Stimulated activated effector memory CD8-positive, alpha-beta T cell treated with anti-CD3 and anti-CD28 coated beads, Interleukin-12 subunit alpha, Interleukin-12 subunit beta, amount 100 ng/mL, for 72 hours (primary cell): ENCODE measurements at regions not wholly inside any gene's neighbourhood (a gene's known extent, or its start where the extent isn't known, plus 50 kb on each side); places are given as distances from the start of the nearest gene placed in this dataset.
"Not testable (repeated sequence)": the region's sequence is repeated elsewhere in the genome, so short reads cannot be mapped to it uniquely, and the experiment has no call there.

Source experiments
- ATAC-seq: fragments of 150-1000 bp; cut with Tn5 transposase; 2 replicates; pipeline ENCODE4 v1.10.0; 2021
- DNase-seq, 2 donors: peaks; one replicate each; pipeline ENCODE4 v3.0.0; 2021 to 2022; ENCODE audit warnings: low spot score in 2 of 2
- H3K27ac Mint-ChIP-seq: one replicate; pipeline ENCODE4 v1.8.0; 2022; ENCODE audit warnings: mild to moderate bottlenecking, mixed read lengths
- H3K36me3 Mint-ChIP-seq: one replicate; pipeline ENCODE4 v1.8.0; 2022; ENCODE audit warnings: mild to moderate bottlenecking, mixed read lengths
- H3K4me1 Mint-ChIP-seq: one replicate; pipeline ENCODE4 v1.8.0; 2022; ENCODE audit warnings: mixed read lengths
- H3K4me3 Mint-ChIP-seq: one replicate; pipeline ENCODE4 v1.8.0; 2022; ENCODE audit warnings: mild to moderate bottlenecking, mixed read lengths
- H3K9me3 Mint-ChIP-seq: one replicate; pipeline ENCODE4 v1.8.0; 2022; ENCODE audit warnings: mixed read lengths

DNA sequence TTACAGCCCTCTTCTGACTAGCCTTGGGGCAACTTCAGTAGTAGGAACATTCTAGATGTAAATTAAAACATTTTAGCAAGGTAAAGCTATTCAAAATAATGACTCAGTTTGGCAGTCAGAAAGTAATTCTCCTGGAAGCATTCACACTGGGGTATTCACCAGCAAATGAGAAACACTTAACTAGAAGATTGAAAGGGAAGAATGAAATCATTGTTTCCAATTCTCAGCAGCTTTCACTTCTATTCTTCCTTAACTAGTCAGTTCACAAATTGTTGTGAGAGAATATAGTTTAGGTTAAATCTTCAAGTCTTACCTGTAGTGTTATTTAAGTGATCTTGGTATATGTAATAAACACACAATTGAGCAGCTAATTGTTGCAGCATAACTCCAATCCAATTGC lies 1135.6 kb upstream of the FAM98A start:
- no peaks in the 10 kb centered on the region for H3K4me1 Mint-ChIP-seq
- H3K4me3 Mint-ChIP-seq, result no peak overlapping the region
- no peak for DNase-seq
- H3K9me3 Mint-ChIP-seq, result peaks cover 10% of the 10 kb centered on the region
- H3K27ac Mint-ChIP-seq, result no peak overlapping the region
- ATAC-seq, result no peak
- H3K36me3 Mint-ChIP-seq, result no peaks in the 10 kb centered on the region

DNA sequence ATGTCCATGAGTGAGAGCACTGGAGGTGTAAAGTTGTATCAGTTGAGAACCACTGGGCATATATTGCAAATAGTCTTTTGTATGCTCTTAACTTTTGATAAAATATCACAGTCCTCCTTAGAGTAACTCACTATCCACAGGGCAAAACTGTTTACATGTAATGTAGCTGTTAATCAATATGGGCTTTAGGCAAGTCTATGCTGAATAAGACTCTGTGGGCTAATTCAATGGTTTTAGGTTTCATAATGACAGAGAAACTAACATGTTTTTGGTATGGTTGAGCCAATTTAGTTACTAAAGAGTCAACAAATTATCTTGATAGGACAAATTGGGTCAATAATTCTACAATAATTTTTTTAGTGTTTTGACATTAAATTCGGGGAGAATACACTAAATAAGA lies 1134.9 kb upstream of the FAM98A start:
- ATAC-seq (no peak), DNase-seq (no peak)
- Mint-ChIP-seq H3K9me3 (peaks cover 10% of the 10 kb centered on the region), H3K36me3 (no peaks in the 10 kb centered on the region), H3K4me1 (no peaks in the 10 kb centered on the region), H3K27ac (no peak overlapping the region), H3K4me3 (no peak overlapping the region)

DNA sequence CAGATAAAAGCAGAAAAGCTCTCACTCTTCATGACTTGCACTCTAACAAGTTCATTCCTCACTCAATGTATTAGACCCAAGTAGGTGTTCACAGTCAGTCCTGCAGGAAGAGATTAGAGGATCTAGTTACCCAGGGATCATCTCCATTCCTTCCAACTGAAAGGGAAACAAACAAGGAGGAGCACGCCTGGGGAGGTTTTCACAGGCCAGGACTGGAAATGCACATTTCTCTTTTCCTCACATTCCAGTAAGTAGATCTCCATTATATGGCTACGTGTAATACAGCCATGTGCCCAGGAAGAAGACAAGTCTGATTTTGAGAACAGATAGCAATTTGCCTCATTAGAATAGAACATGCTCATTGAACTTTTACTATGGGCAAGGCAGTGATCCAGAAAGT lies 1132.2 kb upstream of the FAM98A start:
- no peak overlapping the region for H3K27ac Mint-ChIP-seq
- H3K4me3 Mint-ChIP-seq, result no peak overlapping the region
- DNase-seq, result no peak
- ATAC-seq, result no peak
- peaks cover 9% of the 10 kb centered on the region for H3K9me3 Mint-ChIP-seq
- no peaks in the 10 kb centered on the region for H3K4me1 Mint-ChIP-seq
- no peaks in the 10 kb centered on the region for H3K36me3 Mint-ChIP-seq

DNA sequence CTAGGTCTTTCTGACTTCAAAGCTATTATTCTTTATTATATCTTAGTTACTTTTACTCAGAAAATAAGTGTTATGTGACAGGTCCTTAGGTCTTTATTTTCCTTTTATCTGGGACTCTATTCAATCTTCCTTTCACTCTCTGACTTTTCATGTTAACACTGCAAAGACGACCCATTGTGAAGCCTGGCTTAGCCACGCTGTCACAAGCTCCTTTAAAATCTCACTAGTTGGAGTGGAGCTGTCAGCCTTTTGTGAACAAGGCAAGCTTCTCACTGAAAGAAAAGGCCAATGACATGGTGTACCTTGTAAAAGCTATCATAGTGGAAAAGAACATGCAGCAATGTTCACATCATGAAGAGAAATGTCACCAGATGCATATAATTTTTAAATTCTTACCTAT lies 1130.7 kb upstream of the FAM98A start:
- H3K9me3 Mint-ChIP-seq, result peaks cover 9% of the 10 kb centered on the region
- no peak for DNase-seq
- H3K27ac Mint-ChIP-seq, result no peak overlapping the region
- H3K4me1 Mint-ChIP-seq, result no peaks in the 10 kb centered on the region
- H3K36me3 Mint-ChIP-seq, result no peaks in the 10 kb centered on the region
- no peak overlapping the region for H3K4me3 Mint-ChIP-seq
- ATAC-seq, result no peak

DNA sequence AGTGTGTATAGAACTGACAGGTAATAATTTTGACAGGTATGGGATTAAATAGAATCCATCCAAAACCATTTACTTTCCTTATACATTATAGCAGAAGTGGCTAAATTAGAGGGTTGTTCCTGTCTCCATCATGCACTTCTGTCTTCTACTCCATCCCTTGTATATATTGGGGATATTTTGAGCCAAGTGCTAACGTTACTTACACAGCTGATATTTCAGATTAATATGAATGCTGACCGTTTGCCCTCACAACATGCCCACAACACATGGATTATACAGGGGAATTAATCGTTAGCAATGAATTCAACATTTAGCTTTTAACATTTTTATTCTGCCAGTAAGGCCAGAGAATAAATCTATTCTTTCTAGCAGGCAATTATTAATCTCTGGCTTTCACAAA lies 1125.0 kb upstream of the FAM98A start:
- peaks cover 9% of the 10 kb centered on the region for H3K9me3 Mint-ChIP-seq
- no peak for DNase-seq
- no peak overlapping the region for H3K4me3 Mint-ChIP-seq
- no peak for ATAC-seq
- no peaks in the 10 kb centered on the region for H3K36me3 Mint-ChIP-seq
- H3K4me1 Mint-ChIP-seq, result no peaks in the 10 kb centered on the region
- no peak overlapping the region for H3K27ac Mint-ChIP-seq

DNA sequence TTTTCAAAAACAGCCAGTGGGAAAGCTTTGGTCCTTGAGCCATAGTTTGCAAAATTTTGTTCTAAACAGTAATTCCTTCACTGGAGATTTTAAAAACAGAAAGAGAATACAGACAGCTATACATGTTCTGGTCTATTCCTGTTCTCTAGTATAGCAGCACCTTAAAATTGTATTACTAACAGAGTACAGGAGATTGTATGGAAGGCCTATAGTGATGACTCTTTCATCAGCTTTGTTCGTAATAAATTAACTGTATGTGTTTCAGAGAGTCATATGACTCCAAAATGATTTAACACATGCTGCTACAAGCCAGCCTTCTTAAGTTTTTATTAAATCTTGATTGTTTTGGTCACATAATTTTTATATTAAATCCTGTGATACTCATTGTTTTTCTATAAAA lies 1124.6 kb upstream of the FAM98A start:
- no peaks in the 10 kb centered on the region for H3K36me3 Mint-ChIP-seq
- DNase-seq, result no peak
- no peaks in the 10 kb centered on the region for H3K4me1 Mint-ChIP-seq
- no peak for ATAC-seq
- H3K27ac Mint-ChIP-seq, result no peak overlapping the region
- no peak overlapping the region for H3K4me3 Mint-ChIP-seq
- peaks cover 12% of the 10 kb centered on the region for H3K9me3 Mint-ChIP-seq

DNA sequence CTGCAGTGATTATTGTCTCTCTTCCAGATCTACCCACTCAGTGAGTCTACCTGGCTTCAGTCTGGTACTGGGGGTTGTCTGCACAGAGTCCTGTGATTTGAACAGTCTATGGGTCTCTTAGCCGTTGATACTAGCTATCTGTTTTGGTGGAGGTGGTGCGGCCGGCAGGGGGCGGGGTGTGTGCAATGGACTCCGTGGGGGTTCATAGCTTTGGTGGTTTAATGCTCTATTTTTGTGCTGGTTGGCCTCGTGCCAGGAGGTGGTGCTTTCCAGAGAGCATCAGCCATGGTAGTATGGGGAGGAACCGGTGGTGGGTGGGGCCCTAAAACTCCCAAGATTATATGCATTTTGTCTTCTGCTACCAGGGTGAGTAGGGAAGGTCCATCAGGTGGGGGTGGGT lies 1120.1 kb upstream of the FAM98A start:
- ATAC-seq (no peak), DNase-seq (no peak)
- Mint-ChIP-seq H3K4me3 (no peak overlapping the region), H3K4me1 (no peaks in the 10 kb centered on the region), H3K9me3 (peaks cover 30% of the 10 kb centered on the region), H3K36me3 (no peaks in the 10 kb centered on the region), H3K27ac (no peak overlapping the region)

DNA sequence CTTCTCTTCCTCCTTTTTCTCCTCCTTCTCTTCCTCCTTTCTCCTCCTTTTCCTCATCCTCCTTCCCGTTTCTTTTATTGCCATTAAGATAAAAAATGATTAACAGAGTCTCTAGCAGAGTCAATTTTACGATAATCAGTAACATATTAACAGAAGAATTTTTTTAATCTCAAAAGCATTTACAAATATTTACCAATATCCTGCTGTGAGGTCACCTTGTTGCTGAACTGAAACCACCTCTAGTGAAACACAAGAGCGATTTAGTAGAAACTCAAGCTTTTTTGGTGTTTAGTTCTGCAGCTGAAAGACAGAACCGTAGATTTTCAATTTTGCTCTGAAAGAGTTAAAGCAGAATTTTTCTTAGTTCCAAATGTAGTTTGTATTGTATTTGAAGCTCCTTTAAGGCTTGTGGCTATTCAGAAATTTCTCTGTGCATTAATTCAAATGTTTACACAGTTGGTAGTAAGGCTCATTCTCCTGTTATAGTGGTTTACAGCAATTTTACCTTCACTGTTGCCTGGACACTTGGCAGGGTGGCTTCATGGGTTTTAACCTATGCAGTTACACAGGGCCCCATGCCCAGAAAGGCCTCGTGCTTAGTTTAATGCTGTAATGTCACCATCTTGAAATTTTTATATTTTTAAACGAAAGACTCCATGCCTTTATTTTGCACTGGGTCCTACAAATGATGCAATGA lies 1106.6 kb upstream of the FAM98A start:
- no peak for ATAC-seq
- H3K36me3 Mint-ChIP-seq, result no peaks in the 10 kb centered on the region
- no peaks in the 10 kb centered on the region for H3K4me1 Mint-ChIP-seq
- no peak overlapping the region for H3K27ac Mint-ChIP-seq
- H3K4me3 Mint-ChIP-seq, result no peak overlapping the region
- H3K9me3 Mint-ChIP-seq, result peaks cover 14% of the 10 kb centered on the region
- DNase-seq, result no peak

DNA sequence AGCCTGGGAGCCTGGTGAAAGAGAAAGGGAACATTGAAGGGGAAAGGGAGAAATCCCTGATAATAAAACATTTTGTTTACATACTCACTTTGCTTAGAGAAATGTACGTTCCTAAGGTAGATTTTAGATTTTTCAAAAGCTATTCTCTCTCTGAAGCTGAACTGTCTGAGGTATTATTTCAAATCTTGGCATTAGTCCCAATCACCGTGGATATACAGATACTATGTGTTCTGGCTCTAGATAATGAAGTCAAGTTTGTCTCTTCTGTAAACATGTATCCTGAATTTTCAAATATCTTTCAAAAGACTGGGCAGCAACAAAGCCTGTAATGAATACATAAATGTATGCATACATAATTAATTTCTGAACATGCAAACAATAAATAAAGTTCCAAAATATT lies 1104.2 kb upstream of the FAM98A start:
- no peaks in the 10 kb centered on the region for H3K36me3 Mint-ChIP-seq
- no peak overlapping the region for H3K27ac Mint-ChIP-seq
- DNase-seq (no peak), ATAC-seq (no peak)
- H3K9me3 Mint-ChIP-seq, result peaks cover 11% of the 10 kb centered on the region
- no peak overlapping the region for H3K4me3 Mint-ChIP-seq
- no peaks in the 10 kb centered on the region for H3K4me1 Mint-ChIP-seq

DNA sequence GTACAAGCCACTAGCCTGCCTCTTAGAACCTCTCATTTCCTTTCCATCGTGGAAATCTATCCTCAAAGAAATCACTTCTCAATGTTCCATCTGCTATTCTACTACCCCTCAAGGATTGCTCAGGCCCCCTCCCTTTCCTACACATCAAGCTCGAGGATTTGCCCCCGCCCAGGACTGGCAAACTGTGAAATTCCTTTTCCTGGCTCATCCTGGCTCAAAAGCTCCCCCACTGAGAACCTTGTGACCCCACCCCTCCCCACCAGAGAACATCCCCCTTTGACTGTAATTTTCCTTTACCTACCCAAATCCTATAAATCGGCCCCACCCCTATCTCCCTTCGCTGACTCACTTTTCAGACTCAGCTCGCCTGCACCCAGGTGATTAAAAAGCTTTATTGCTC lies 1103.3 kb upstream of the FAM98A start:
- not testable (repeated sequence) for ATAC-seq, DNase-seq

DNA sequence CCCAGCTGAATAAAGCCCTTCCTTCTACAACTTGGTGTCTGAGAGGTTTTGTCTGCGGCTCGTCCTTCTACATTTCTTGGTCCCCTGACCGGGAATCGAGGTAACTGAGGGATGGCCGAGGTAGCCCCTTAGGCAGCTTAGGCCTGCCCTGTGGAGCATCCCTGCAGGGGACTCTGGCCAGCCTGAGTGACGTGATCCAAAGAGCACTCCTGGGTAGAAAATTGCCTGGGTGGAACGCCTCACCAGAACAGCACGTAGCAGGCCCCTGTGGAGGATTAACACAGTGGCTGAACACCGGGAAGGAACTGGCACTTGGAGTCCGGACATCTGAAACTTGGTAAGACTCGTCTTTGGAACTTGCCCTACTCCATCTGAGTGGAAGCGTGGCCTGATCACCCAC lies 1078.5 kb upstream of the FAM98A start:
- not testable (repeated sequence) for H3K27ac Mint-ChIP-seq, H3K36me3 Mint-ChIP-seq, ATAC-seq, H3K4me1 Mint-ChIP-seq, DNase-seq, H3K4me3 Mint-ChIP-seq
- H3K9me3 Mint-ChIP-seq, result peaks cover 10% of the 10 kb centered on the region

More for the DNA sequence above, 1103.3 kb upstream of the FAM98A start:
- H3K4me3 Mint-ChIP-seq, H3K4me1 Mint-ChIP-seq, H3K36me3 Mint-ChIP-seq, H3K9me3 Mint-ChIP-seq, H3K27ac Mint-ChIP-seq: not testable (repeated sequence)

DNA sequence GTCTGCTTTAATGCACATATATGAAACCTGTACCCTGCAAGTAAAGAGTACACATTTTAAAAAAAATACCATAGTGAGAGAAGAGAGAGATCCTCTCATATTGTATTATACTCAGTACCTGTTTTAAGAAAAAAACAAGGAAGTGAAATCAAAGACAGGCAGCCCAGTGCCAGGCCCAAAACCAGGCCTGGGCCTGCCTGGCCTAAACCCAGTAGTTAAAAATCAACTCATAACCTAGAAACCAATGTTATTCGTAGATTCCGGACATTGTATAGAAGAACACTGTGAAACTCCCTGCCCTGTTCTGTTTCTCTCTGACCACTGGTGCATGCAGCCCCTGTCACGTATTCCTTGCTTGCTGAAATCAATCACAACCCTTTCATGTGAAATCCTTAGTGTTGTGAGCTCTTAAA lies 1078.0 kb upstream of the FAM98A start:
- not testable (repeated sequence) for H3K36me3 Mint-ChIP-seq, H3K4me1 Mint-ChIP-seq, H3K4me3 Mint-ChIP-seq, DNase-seq, H3K27ac Mint-ChIP-seq, ATAC-seq
- H3K9me3 Mint-ChIP-seq, result peaks cover 12% of the 10 kb centered on the region

DNA sequence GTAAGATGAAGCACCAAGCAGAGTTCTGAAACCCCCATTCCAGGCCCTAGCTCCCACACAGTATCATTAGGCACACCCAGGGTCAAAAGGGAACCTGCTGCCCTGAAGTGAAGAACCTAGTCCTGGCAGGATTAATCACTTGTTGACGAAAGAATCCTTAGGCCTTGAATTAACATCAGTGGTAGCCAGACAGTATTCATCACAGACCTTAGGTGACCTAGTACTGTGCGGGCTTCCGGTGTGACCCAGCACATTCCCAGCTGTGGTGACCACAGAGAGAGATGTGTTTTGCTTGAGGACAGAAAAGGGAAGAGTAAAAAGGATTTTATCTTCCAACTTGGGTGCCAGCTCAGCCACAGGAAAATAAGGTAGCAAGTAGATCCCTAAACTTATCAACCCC lies 1071.4 kb upstream of the FAM98A start:
- H3K36me3 Mint-ChIP-seq, result no peaks in the 10 kb centered on the region
- DNase-seq (no peak), ATAC-seq (peak; percentile 21)
- H3K27ac Mint-ChIP-seq, result no peak overlapping the region
- no peak overlapping the region for H3K4me3 Mint-ChIP-seq
- no peaks in the 10 kb centered on the region for H3K4me1 Mint-ChIP-seq
- peaks cover 15% of the 10 kb centered on the region for H3K9me3 Mint-ChIP-seq

DNA sequence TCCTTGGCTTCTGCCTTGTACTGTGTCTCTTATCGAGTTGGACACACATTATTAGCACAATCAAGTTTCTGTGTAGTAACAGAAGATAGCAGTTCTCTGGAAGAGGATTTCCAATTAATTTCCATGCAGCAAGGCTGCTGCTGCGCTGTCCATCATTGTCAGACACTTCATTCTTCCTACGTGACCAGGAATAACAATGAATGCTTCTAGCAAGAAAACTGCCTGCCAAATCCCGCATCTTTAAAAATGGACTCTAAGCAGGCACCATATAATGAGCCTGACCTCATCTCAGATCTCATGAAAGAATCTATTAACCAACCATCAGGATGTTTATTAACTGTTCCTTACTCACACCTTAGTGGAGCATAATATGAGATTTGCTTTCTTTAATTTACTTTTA lies 1067.7 kb upstream of the FAM98A start:
- Mint-ChIP-seq H3K4me1 (no peaks in the 10 kb centered on the region), H3K27ac (no peak overlapping the region), H3K4me3 (no peak overlapping the region), H3K36me3 (no peaks in the 10 kb centered on the region), H3K9me3 (peaks cover 9% of the 10 kb centered on the region)
- DNase-seq, result no peak
- no peak for ATAC-seq

DNA sequence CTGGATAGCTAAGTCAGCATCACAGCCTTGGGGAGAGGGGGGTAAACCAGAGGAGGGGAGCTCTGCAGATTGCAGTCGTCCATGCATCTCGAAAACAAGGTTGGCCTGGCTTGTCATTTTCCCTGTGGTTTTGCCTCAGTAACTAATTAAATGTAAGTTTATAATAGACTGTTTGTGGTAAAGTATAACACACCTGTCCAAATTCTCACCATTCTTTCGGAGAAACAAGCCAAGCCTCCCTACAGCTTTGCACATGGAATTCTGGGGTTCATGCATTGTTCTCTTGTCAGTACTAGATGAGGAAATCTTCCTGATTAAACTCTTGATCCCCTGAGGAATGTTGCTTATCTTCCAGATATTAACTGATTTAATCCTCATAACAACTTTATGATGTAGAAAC lies 1065.2 kb upstream of the FAM98A start:
- no peak for ATAC-seq
- no peak for DNase-seq
- H3K27ac Mint-ChIP-seq, result no peak overlapping the region
- H3K36me3 Mint-ChIP-seq, result no peaks in the 10 kb centered on the region
- no peak overlapping the region for H3K4me3 Mint-ChIP-seq
- no peaks in the 10 kb centered on the region for H3K4me1 Mint-ChIP-seq
- peaks cover 13% of the 10 kb centered on the region for H3K9me3 Mint-ChIP-seq

DNA sequence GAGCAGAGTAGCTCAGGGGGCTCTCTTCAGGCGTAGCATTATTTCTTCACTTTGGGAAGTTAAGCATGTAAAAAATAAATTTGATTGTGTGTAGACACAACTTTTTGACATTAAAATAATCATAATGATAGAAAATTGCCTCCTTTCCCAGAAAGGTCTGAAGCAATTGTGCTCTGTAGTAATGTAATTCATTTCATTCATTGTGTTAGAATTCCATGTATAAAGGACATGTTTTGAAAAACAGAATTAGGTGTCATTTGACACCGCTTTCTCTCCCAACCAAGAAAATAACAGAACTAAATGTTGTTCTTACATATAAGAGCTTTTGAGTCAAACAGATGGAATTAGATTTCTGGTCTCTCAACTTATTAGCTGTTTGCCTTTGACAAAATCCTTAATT lies 1064.2 kb upstream of the FAM98A start:
- no peak overlapping the region for H3K27ac Mint-ChIP-seq
- ATAC-seq, result no peak
- H3K36me3 Mint-ChIP-seq, result no peaks in the 10 kb centered on the region
- H3K4me1 Mint-ChIP-seq, result no peaks in the 10 kb centered on the region
- no peak for DNase-seq
- no peak overlapping the region for H3K4me3 Mint-ChIP-seq
- H3K9me3 Mint-ChIP-seq, result peaks cover 11% of the 10 kb centered on the region

DNA sequence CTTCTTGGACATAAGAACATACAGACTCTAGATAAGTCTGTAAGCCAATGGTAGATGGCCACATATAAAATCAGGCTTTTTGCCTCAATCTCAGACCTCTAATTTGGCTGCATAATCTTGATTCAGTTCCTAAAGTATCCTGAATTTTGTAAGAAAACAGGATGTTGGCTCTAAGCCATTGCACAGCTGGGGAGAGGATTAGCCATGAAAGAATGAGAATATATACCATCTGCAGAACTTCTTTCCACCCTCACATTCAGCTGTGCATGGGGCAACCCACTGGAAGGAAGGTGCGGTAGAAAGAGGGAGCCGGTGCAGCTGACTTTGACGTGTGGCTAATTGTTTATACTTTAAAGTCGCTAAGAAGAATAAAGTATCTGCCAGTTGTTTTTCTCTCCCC lies 1061.6 kb upstream of the FAM98A start:
- no peak overlapping the region for H3K27ac Mint-ChIP-seq
- H3K9me3 Mint-ChIP-seq, result peaks cover 14% of the 10 kb centered on the region
- no peak overlapping the region for H3K4me3 Mint-ChIP-seq
- H3K4me1 Mint-ChIP-seq, result no peaks in the 10 kb centered on the region
- DNase-seq (no peak), ATAC-seq (no peak)
- no peaks in the 10 kb centered on the region for H3K36me3 Mint-ChIP-seq
